Tibial nerve (tissue), 4 donors: ENCODE measurements at regions not wholly inside any gene's neighbourhood (a gene's known extent, or its start where the extent isn't known, plus 50 kb on each side); places are given as distances from the start of the nearest gene placed in this dataset.

Source experiments
- DNase-seq, 2 donors: peaks; one replicate each; pipeline ENCODE4 v3.0.0-alpha.2; 2019; ENCODE audit warnings: low spot score in 2 of 2
- H3K27ac ChIP-seq, 4 donors: fragments of 200-600 bp; sonication (generic) in 3 of 4; one replicate each; pipeline ENCODE4 v1.5.1; 2017 to 2019; ENCODE audit warnings: mild to moderate bottlenecking in 1 of 4
- H3K27me3 ChIP-seq, 2 donors: fragments of 200-600 bp; sonication (generic) in 1 of 2; one replicate each; pipeline versions ENCODE4 v1.5.1 to v1.6.0; 2017 to 2019
- H3K36me3 ChIP-seq, 3 donors: fragments of 200-600 bp; sonication (generic); one replicate each; pipeline ENCODE4 v1.5.1; 2018 to 2019
- H3K4me1 ChIP-seq, 4 donors: fragments of 200-600 bp; sonication (generic) in 3 of 4; one replicate each; pipeline ENCODE4 v1.5.1; 2017 to 2019
- H3K4me3 ChIP-seq, 4 donors: fragments of 200-600 bp; sonication (generic) in 3 of 4; one replicate each; pipeline ENCODE4 v1.5.1; 2017 to 2019; ENCODE audit warnings: mild to moderate bottlenecking in 1 of 4, moderate library complexity in 1 of 4
- H3K9me3 ChIP-seq, 4 donors: fragments of 200-600 bp; sonication (generic) in 3 of 4; one replicate each; pipeline ENCODE4 v1.5.1; 2017 to 2019
- CTCF ChIP-seq, 5 experiments: fragments of 200-600 bp in 3 of 5; fragments of 450-650 bp in 2 of 5; sonication (generic) in 3 of 5; IDR thresholded peaks; one replicate each; pipeline ENCODE4 v1.5.1; 2016 to 2019; ENCODE audit warnings: antibody characterized with exemption in 5 of 5, mild to moderate bottlenecking in 3 of 5, moderate library complexity in 2 of 5
- EP300 ChIP-seq, 2 donors: sonication (generic); formaldehyde crosslinking; IDR thresholded peaks; one replicate each; pipeline ENCODE4 v1.6.1; 2017; ENCODE audit warnings: antibody characterized with exemption in 2 of 2, mild to moderate bottlenecking in 1 of 2
- POLR2A ChIP-seq, 2 donors: fragments of 450-650 bp; IDR thresholded peaks; one replicate each; pipeline ENCODE4 v1.6.1; 2017; ENCODE audit warnings: antibody characterized with exemption in 2 of 2, mild to moderate bottlenecking in 2 of 2, moderate library complexity in 2 of 2
- WGBS, 2 donors: methylation state at CpG; one replicate each; pipeline ENCODE4 v1.1.5; 2018; 5-methylcytosine and 5-hydroxymethylcytosine counted together

DNA sequence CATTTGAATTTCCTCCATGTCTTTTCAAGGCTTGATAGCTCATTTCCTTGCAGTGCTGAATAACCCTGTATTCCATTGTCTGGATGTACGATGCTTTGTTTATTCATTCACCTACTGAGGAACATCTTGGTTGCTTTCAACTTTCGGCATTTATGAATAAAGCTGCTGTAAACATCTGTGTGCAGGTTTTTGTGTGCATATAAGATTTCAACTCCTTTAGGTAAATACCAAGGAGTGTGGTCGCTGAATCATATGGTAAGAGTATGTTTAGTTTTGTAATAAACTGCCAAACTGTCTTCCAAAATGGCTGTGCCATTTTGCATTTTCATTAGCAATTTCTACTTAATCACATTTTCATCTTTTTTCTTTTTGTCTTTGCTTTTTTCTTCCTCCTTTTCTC, 327.7 kb upstream of the TBX3 start:
- Histone ChIP-seq H3K36me3 (no peaks in the 10 kb centered on the region), H3K27ac (no peak overlapping the region), H3K4me1 (peaks cover 0 to 22% (median 9%) of the 10 kb centered on the region in 4 donors), H3K4me3 (no peak overlapping the region), H3K27me3 (no peaks in the 10 kb centered on the region), H3K9me3 (peaks cover 0 to 4% (median 0%) of the 10 kb centered on the region in 4 donors)
- DNase-seq, result no peak
- 72 to 73% methylated on average over 3 of the region's 3 CpGs for WGBS, 2 donors
- no peak for TF ChIP-seq POLR2A (IDR thresholded peaks at IDR 0.05)
- no peak for TF ChIP-seq EP300 (IDR thresholded peaks at IDR 0.05)
- no peak for TF ChIP-seq CTCF (IDR thresholded peaks at IDR 0.05)

- no peak for DNase-seq
- TF ChIP-seq CTCF (IDR thresholded peaks at IDR 0.05) (no peak), POLR2A (IDR thresholded peaks at IDR 0.05) (no peak), EP300 (IDR thresholded peaks at IDR 0.05) (no peak)
- no peaks in the 10 kb centered on the region for H3K36me3 ChIP-seq
- H3K4me3 ChIP-seq, result no peak overlapping the region
- peaks cover 0 to 4% (median 0%) of the 10 kb centered on the region in 4 donors for H3K9me3 ChIP-seq
- WGBS, 2 donors, result 95 to 97% methylated on average over 5 of the region's 5 CpGs
- H3K4me1 ChIP-seq, result peaks cover 0 to 22% (median 9%) of the 10 kb centered on the region in 4 donors
- no peak overlapping the region for H3K27ac ChIP-seq
- H3K27me3 ChIP-seq, result no peaks in the 10 kb centered on the region
Observed at GRCh38 chr12:115010324-115010995, 326.5 kb upstream of the TBX3 start.

DNA sequence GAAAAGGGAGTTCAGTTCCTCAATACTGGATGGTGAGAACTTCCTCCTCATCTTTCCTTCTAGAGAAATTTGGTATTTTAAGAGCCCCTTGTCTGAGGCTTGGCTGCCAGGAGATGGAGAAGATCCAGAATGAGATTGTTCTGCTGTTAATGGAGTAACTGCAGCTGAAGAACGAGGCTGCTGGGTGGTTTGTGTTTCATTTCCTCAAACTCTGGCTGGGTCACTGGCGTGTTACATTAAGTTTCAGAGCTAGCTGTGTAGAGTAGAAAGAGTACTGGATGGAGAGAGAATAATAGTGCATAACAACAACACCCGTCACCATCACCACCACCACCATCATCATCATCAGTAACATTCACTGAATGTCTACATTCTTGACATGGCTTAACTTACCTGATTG, 325.0 kb upstream of the TBX3 start:
- Histone ChIP-seq H3K36me3 (no peaks in the 10 kb centered on the region), H3K4me1 (peaks cover 0 to 12% (median 3%) of the 10 kb centered on the region in 4 donors), H3K27ac (no peak overlapping the region), H3K9me3 (peaks cover 0 to 4% (median 0%) of the 10 kb centered on the region in 4 donors), H3K27me3 (no peaks in the 10 kb centered on the region), H3K4me3 (no peak overlapping the region)
- no peak for DNase-seq
- WGBS, 2 donors, result 73 to 82% methylated on average over 3 of the region's 3 CpGs
- TF ChIP-seq EP300 (IDR thresholded peaks at IDR 0.05), result no peak
- no peak for TF ChIP-seq POLR2A (IDR thresholded peaks at IDR 0.05)
- TF ChIP-seq CTCF (IDR thresholded peaks at IDR 0.05), result no peak

GRCh38 chr12:115004470-115005146, 320.6 kb upstream of the TBX3 start:
- Histone ChIP-seq H3K4me1 (peaks cover 0 to 14% (median 0%) of the 10 kb centered on the region in 4 donors), H3K27ac (no peak overlapping the region), H3K36me3 (no peaks in the 10 kb centered on the region), H3K27me3 (no peaks in the 10 kb centered on the region), H3K9me3 (no peaks in the 10 kb centered on the region), H3K4me3 (no peak overlapping the region)
- no peak for DNase-seq
- WGBS, 2 donors, result 79 to 80% methylated on average over 6 of the region's 6 CpGs
- TF ChIP-seq EP300 (IDR thresholded peaks at IDR 0.05), result no peak
- TF ChIP-seq CTCF (IDR thresholded peaks at IDR 0.05), result no peak
- TF ChIP-seq POLR2A (IDR thresholded peaks at IDR 0.05), result no peak

GRCh38 chr12:115002434-115002833, 318.5 kb upstream of the TBX3 start:
- H3K27me3 ChIP-seq, result no peaks in the 10 kb centered on the region
- H3K36me3 ChIP-seq, result no peaks in the 10 kb centered on the region
- 67 to 69% methylated on average over 11 of the region's 11 CpGs for WGBS, 2 donors
- DNase-seq, result no peak
- no peak overlapping the region for H3K4me3 ChIP-seq
- peaks cover 0 to 14% (median 0%) of the 10 kb centered on the region in 4 donors for H3K4me1 ChIP-seq
- H3K9me3 ChIP-seq, result no peaks in the 10 kb centered on the region
- TF ChIP-seq CTCF (IDR thresholded peaks at IDR 0.05), result no peak
- no peak for TF ChIP-seq EP300 (IDR thresholded peaks at IDR 0.05)
- TF ChIP-seq POLR2A (IDR thresholded peaks at IDR 0.05), result no peak
- no peak overlapping the region for H3K27ac ChIP-seq
